Caco-2 (cell line): ENCODE measurements at regions not wholly inside any gene's neighbourhood (a gene's known extent, or its start where the extent isn't known, plus 50 kb on each side); places are given as distances from the start of the nearest gene placed in this dataset.

Source experiments
- BruUV-seq: library from RNA; stranded (reverse); fragments of 400-500 nt; replicated peaks from 2 replicates; lab custom pipeline; 2021; lab: Mats Ljungman, UMichigan
- CTCF ChIA-PET: fragments of 300-600 bp; sonication (Branson Sonifier 250); formaldehyde crosslinking; loops from one replicate; lab custom pipeline; 2022; ENCODE audit warnings: antibody characterized with exemption; lab: Charles Lee
- POLR2A ChIA-PET: fragments of 300-600 bp; sonication (Branson Sonifier 250); formaldehyde crosslinking; loops from one replicate; lab custom pipeline; 2022; ENCODE audit warnings: antibody characterized with exemption; lab: Charles Lee
- DNase-seq, 2 experiments: peaks; one replicate each; pipeline versions ENCODE4 v3.0.0 to v3.0.0-alpha.2; 2020 to 2022
- H3K27me3 ChIP-seq: replicated peaks from 2 replicates; pipeline ENCODE4 v1.6.0; 2011; ENCODE audit warnings: low read length; ENCODE audit not compliant: control insufficient read depth, insufficient read depth
- H3K36me3 ChIP-seq: 2 replicates; pipeline ENCODE4 v1.5.1; 2011; ENCODE audit warnings: low read length; ENCODE audit not compliant: control insufficient read depth, insufficient read depth
- H3K4me1 ChIP-seq: fragments of 250-450 bp; sonication (Bioruptor Pico); 2 replicates; pipeline ENCODE4 v1.5.1; 2020; ENCODE audit warnings: mild to moderate bottlenecking
- H3K4me3 ChIP-seq: 2 replicates; pipeline ENCODE4 v1.5.1; 2011; ENCODE audit warnings: low read depth, mild to moderate bottlenecking, control low read depth, low read length
- H3K9me3 ChIP-seq: fragments of 250-450 bp; sonication (Bioruptor Pico); 2 replicates; pipeline ENCODE4 v1.5.1; 2020; ENCODE audit warnings: mild to moderate bottlenecking, moderate library complexity
- H3K27ac Mint-ChIP-seq: one replicate; pipeline ENCODE4 v1.8.0; 2022; ENCODE audit warnings: mixed read lengths; ENCODE audit not compliant: unreplicated experiment
- H3K27me3 Mint-ChIP-seq: one replicate; pipeline ENCODE4 v1.8.0; 2022; ENCODE audit warnings: mixed read lengths; ENCODE audit not compliant: insufficient read depth, unreplicated experiment
- H3K36me3 Mint-ChIP-seq: one replicate; pipeline ENCODE4 v1.8.0; 2022; ENCODE audit warnings: mild to moderate bottlenecking, mixed read lengths; ENCODE audit not compliant: insufficient read depth, unreplicated experiment
- H3K4me1 Mint-ChIP-seq: one replicate; pipeline ENCODE4 v1.8.0; 2022; ENCODE audit warnings: low read depth, mixed read lengths; ENCODE audit not compliant: unreplicated experiment
- H3K4me3 Mint-ChIP-seq: one replicate; pipeline ENCODE4 v1.8.0; 2022; ENCODE audit warnings: mild to moderate bottlenecking, moderate library complexity, mixed read lengths; ENCODE audit not compliant: unreplicated experiment
- H3K9me3 Mint-ChIP-seq: one replicate; pipeline ENCODE4 v1.8.0; 2022; ENCODE audit warnings: mixed read lengths; ENCODE audit not compliant: unreplicated experiment
- CTCF ChIP-seq, 2 experiments: fragments of 200-600 bp in 1 of 2; IDR thresholded peaks; 1 replicate in 1 of 2; 2 replicates in 1 of 2; pipeline versions ENCODE4 v1.5.1 to v1.8.0; 2011 to 2022; ENCODE audit warnings: antibody characterized with exemption in 1 of 2, control low read depth in 1 of 2, inconsistent platforms in 1 of 2, low read depth in 1 of 2, low read length in 1 of 2, mild to moderate bottlenecking in 1 of 2, moderate library complexity in 1 of 2; ENCODE audit not compliant: insufficient read depth in 1 of 2, severe bottlenecking in 1 of 2, unreplicated experiment in 1 of 2
- intact Hi-C: fragments of 100-400 bp; cut with micrococcal nuclease; formaldehyde crosslinking; loops from one replicate; pipeline ENCODE4 v1.10.0; 2022; ENCODE audit not compliant: unreplicated experiment

GRCh38 chr6:4550227-4550597 is 226.0 kb upstream of the CDYL start:
- H3K27me3 ChIP-seq, result no peaks in the 10 kb centered on the region; the same call in 1 of the 2 replicates
- intact Hi-C loops, result no loop called here
- Mint-ChIP-seq H3K4me1 (no peaks in the 10 kb centered on the region), H3K27ac (no peak overlapping the region), H3K9me3 (no peaks in the 10 kb centered on the region), H3K4me3 (no peak overlapping the region), H3K36me3 (no peaks in the 10 kb centered on the region), H3K27me3 (peaks cover 16% of the 10 kb centered on the region)
- no peaks in the 10 kb centered on the region for H3K36me3 ChIP-seq
- H3K9me3 ChIP-seq, result no peaks in the 10 kb centered on the region
- ChIA-PET CTCF (no interaction called here), POLR2A (no interaction called here)
- no peak for DNase-seq
- TF ChIP-seq CTCF (IDR thresholded peaks at IDR 0.05; ENCODE audit: insufficient read depth in 1 of 2, low read depth in 1 of 2, low read length in 1 of 2, severe bottlenecking in 1 of 2, unreplicated experiment in 1 of 2), result no peak
- H3K4me3 ChIP-seq, result no peak overlapping the region
- no TSS peak for BruUV-seq
- H3K4me1 ChIP-seq, result no peaks in the 10 kb centered on the region

GRCh38 chr6:4549556-4550226 is 226.5 kb upstream of the CDYL start:
- H3K4me1 ChIP-seq, result no peaks in the 10 kb centered on the region
- Mint-ChIP-seq H3K4me1 (no peaks in the 10 kb centered on the region), H3K9me3 (no peaks in the 10 kb centered on the region), H3K36me3 (no peaks in the 10 kb centered on the region), H3K27me3 (peaks cover 17% of the 10 kb centered on the region), H3K27ac (no peak overlapping the region), H3K4me3 (no peak overlapping the region)
- intact Hi-C loops, result no loop called here
- H3K9me3 ChIP-seq, result no peaks in the 10 kb centered on the region
- BruUV-seq, result no TSS peak
- DNase-seq, result no peak
- ChIA-PET POLR2A (no interaction called here), CTCF (no interaction called here)
- no peak for TF ChIP-seq CTCF (IDR thresholded peaks at IDR 0.05; ENCODE audit: insufficient read depth in 1 of 2, low read depth in 1 of 2, low read length in 1 of 2, severe bottlenecking in 1 of 2, unreplicated experiment in 1 of 2)
- H3K36me3 ChIP-seq, result no peaks in the 10 kb centered on the region
- no peaks in the 10 kb centered on the region; the same call in 1 of the 2 replicates for H3K27me3 ChIP-seq
- no peak overlapping the region for H3K4me3 ChIP-seq

- intact Hi-C loops, result no loop called here
- no peaks in the 10 kb centered on the region; the same call in 1 of the 2 replicates for H3K27me3 ChIP-seq
- ChIA-PET CTCF (no interaction called here), POLR2A (no interaction called here)
- no peak overlapping the region for H3K4me3 ChIP-seq
- Mint-ChIP-seq H3K36me3 (no peaks in the 10 kb centered on the region), H3K27me3 (peaks cover 15% of the 10 kb centered on the region), H3K9me3 (no peaks in the 10 kb centered on the region), H3K27ac (no peak overlapping the region), H3K4me3 (no peak overlapping the region), H3K4me1 (no peaks in the 10 kb centered on the region)
- H3K36me3 ChIP-seq, result no peaks in the 10 kb centered on the region
- H3K9me3 ChIP-seq, result peaks cover 5% of the 10 kb centered on the region; the same call in 1 of the 2 replicates
- H3K4me1 ChIP-seq, result no peaks in the 10 kb centered on the region
- BruUV-seq, result no TSS peak
- DNase-seq, result no peak
- no peak for TF ChIP-seq CTCF (IDR thresholded peaks at IDR 0.05; ENCODE audit: insufficient read depth in 1 of 2, low read depth in 1 of 2, low read length in 1 of 2, severe bottlenecking in 1 of 2, unreplicated experiment in 1 of 2)
Measured at GRCh38 chr6:4545893-4546292, 230.3 kb upstream of the CDYL start.
